Large intestine (tissue), 3 donors: ENCODE measurements at regions not wholly inside any gene's neighbourhood (a gene's known extent, or its start where the extent isn't known, plus 50 kb on each side); places are given as distances from the start of the nearest gene placed in this dataset.

ENCODE experiments used
- DNase-seq, 2 donors: peaks; one replicate each; pipeline versions ENCODE4 v3.0.0 to v3.0.0-alpha.2; 2013
- H3K27ac ChIP-seq: one replicate; pipeline ENCODE4 v1.5.1; 2013; ENCODE audit warnings: low read length
- H3K27me3 ChIP-seq: 2 replicates; pipeline ENCODE4 v1.6.1; 2013; ENCODE audit warnings: low read length; ENCODE audit not compliant: control insufficient read depth, insufficient read depth
- H3K36me3 ChIP-seq: 2 replicates; pipeline ENCODE4 v1.6.1; 2013; ENCODE audit warnings: low read length; ENCODE audit not compliant: control insufficient read depth, insufficient read depth
- H3K4me1 ChIP-seq: one replicate; pipeline ENCODE4 v1.6.1; 2013; ENCODE audit warnings: low read length; ENCODE audit not compliant: control insufficient read depth, insufficient read depth
- H3K4me3 ChIP-seq: one replicate; pipeline ENCODE4 v1.5.1; 2013; ENCODE audit warnings: low read length
- H3K9me3 ChIP-seq: one replicate; pipeline ENCODE4 v1.6.1; 2013; ENCODE audit warnings: mild to moderate bottlenecking, low read depth, low read length, moderate library complexity; ENCODE audit not compliant: control insufficient read depth
- WGBS: methylation state at CpG from one replicate; pipeline ENCODE4 v1.1.5; 2013; ENCODE audit warnings: low lambda C conversion rate; ENCODE audit not compliant: insufficient coverage; 5-methylcytosine and 5-hydroxymethylcytosine counted together

DNA sequence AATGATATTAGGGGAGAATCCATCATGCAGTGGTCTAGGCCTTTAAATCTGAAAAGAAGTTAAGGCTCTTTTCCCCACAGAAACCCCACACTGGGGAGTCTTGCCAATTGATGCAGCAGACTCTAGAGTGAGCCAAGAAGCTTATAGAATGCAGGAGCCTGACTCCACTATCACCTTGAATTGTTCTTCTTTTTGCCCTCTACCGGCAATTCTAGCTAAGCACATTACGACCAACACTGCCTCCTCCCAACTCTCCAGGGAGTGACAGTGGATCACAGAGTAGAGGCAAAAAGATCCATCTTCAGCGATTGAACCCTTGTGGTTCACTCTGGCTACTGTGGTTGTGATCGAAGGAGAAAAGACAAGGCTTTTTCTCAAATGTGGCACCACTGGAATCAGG lies 331.5 kb downstream of the NKX6-1 start:
- Histone ChIP-seq H3K27me3 (peaks cover 2% of the 10 kb centered on the region), H3K36me3 (no peaks in the 10 kb centered on the region), H3K27ac (no peak overlapping the region), H3K9me3 (no peaks in the 10 kb centered on the region), H3K4me3 (no peak overlapping the region), H3K4me1 (peaks cover under 1% of the 10 kb centered on the region)
- no CpG with 5 or more reads among the region's 4 CpGs for whole genome bisulfite sequencing
- DNase-seq: no peak

DNA sequence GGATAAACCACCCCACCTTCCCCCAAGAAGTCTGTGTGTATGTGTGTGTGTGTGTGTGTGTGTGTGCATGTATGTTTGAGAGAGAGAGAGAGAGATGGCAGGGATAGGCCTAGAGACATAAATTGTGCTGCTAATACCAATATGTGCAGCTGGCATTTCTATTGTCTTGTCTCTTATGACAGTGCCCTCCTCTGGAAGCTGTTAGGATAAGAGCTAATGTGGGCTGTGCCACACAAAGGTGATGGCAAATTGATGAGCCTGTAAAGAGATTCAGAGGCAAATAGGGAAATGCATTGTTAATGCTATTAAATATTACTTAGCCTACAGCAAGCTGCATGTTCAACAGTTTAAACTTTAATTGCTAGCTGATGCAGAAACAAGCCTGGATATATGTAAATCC lies 332.0 kb downstream of the NKX6-1 start:
- H3K9me3 ChIP-seq: no peaks in the 10 kb centered on the region
- H3K27me3 ChIP-seq: no peaks in the 10 kb centered on the region
- no peaks in the 10 kb centered on the region for H3K36me3 ChIP-seq
- peaks cover 4% of the 10 kb centered on the region for H3K4me1 ChIP-seq
- no peak overlapping the region for H3K27ac ChIP-seq
- DNase-seq: no peak
- no peak overlapping the region for H3K4me3 ChIP-seq

DNA sequence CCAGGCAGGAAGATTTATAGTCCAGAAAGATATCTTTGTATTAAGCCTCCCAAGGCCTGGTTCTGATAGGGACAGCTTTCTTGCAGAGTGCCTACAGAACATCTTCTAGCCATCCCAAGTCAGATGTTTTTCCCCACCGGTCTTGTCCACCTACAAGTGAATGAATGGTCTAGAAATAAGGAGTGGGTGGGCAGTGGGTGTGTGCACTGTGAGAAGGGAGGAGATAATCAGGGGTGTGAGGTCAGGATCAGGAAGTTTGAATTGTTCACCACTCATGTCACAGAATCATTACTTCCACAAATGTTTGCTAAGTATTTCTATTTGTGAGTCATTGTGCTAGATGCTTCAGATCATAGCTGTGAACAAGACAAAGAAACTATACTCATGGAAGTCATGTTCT lies 332.6 kb downstream of the NKX6-1 start:
- no peak for DNase-seq
- Histone ChIP-seq H3K36me3 (no peaks in the 10 kb centered on the region), H3K9me3 (no peaks in the 10 kb centered on the region), H3K27me3 (no peaks in the 10 kb centered on the region), H3K27ac (no peak overlapping the region), H3K4me3 (no peak overlapping the region), H3K4me1 (peaks cover 4% of the 10 kb centered on the region)
- no CpG with 5 or more reads among the region's 1 CpG for WGBS

DNA sequence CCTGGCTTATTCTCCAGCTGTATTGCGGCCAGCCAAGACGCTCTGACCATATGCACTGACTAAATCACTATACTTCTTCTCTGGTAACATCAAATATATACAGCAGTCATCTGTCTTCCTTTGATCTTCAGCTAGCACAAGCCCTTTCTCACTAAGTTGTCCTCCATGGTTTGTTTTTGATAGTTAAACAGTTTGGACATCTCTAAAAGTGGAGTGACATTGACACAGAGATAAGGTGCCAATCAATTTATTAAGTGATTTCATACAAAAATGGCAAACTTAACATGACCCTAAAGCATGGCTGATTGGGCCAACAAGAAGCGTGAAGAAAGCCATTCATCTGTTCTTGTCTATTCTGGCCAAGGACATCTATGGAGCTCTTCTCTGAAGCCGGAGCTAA lies 334.9 kb downstream of the NKX6-1 start:
- Histone ChIP-seq H3K9me3 (no peaks in the 10 kb centered on the region), H3K27me3 (no peaks in the 10 kb centered on the region), H3K36me3 (no peaks in the 10 kb centered on the region), H3K4me3 (no peak overlapping the region), H3K27ac (no peak overlapping the region), H3K4me1 (peaks cover 17% of the 10 kb centered on the region)
- DNase-seq: no peak
- 90% methylated on average over 2 of the region's 4 CpGs for WGBS

- peak; percentile 64 to 78 for DNase-seq
- Histone ChIP-seq H3K27ac (peak overlapping the region; percentile 78), H3K27me3 (no peaks in the 10 kb centered on the region), H3K9me3 (no peaks in the 10 kb centered on the region), H3K4me3 (no peak overlapping the region), H3K4me1 (peaks cover 24% of the 10 kb centered on the region), H3K36me3 (no peaks in the 10 kb centered on the region)
- no CpG with 5 or more reads among the region's 5 CpGs for WGBS
Observed at GRCh38 chr4:84159762-84160161, 339.3 kb downstream of the NKX6-1 start.

GRCh38 chr4:84158670-84159069 lies 340.4 kb downstream of the NKX6-1 start:
- Histone ChIP-seq H3K4me1 (peaks cover 24% of the 10 kb centered on the region), H3K36me3 (no peaks in the 10 kb centered on the region), H3K9me3 (no peaks in the 10 kb centered on the region), H3K27me3 (no peaks in the 10 kb centered on the region), H3K4me3 (no peak overlapping the region), H3K27ac (peak overlapping the region; percentile 78)
- 12% methylated on average over 3 of the region's 5 CpGs for WGBS
- DNase-seq: peak; percentile 83 to 93

DNA sequence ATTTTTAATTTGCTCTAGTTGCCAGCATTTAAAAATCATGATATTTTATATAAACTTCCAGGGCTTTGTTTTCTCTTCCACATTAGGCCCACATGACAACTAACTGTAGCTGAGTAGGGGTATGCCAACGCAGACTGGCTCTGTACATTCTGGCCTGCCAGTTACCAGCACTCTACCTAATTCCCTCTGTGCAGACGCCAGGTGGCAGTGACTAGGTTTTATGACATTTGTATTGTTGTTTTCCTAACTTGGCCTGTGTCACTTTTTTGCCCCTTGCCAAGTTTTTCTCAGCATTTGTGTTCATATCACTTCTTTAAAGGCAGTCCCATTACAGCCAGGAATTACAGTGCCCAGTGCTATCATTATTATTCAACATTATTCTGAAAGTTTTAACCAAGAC lies 347.5 kb downstream of the NKX6-1 start:
- Histone ChIP-seq H3K27me3 (no peaks in the 10 kb centered on the region), H3K4me1 (no peaks in the 10 kb centered on the region), H3K27ac (no peak overlapping the region), H3K4me3 (no peak overlapping the region), H3K36me3 (no peaks in the 10 kb centered on the region), H3K9me3 (no peaks in the 10 kb centered on the region)
- no peak for DNase-seq
- WGBS: no CpG with 5 or more reads among the region's 2 CpGs

DNA sequence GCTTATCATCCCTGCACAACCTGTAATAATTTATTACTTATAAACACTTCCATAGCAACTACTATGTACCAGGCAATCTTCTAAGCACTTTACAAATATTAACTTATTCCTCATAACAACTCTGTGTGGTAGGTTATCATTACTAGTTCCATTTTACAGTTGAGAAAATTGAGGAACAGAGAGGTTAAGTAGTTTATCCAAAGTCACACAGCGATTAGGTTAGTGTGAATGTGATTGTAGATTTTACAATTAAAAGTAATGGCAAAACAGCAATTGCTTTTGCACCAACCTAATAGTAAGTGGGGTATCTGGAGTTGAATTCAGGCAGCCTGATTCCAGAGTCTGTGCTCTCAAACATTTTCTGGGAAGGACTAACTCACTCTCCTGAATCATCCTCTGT lies 348.9 kb downstream of the NKX6-1 start:
- no peak for DNase-seq
- WGBS: no CpG with 5 or more reads among the region's 1 CpG

GRCh38 chr4:84147831-84148230 lies 351.3 kb downstream of the NKX6-1 start:
- no peak overlapping the region for H3K27ac ChIP-seq
- no peaks in the 10 kb centered on the region for H3K4me1 ChIP-seq
- DNase-seq: no peak
- no CpG with 5 or more reads among the region's 3 CpGs for WGBS
- no peak overlapping the region for H3K4me3 ChIP-seq
- no peaks in the 10 kb centered on the region for H3K27me3 ChIP-seq
- no peaks in the 10 kb centered on the region for H3K9me3 ChIP-seq
- H3K36me3 ChIP-seq: no peaks in the 10 kb centered on the region

More for the DNA sequence above, 348.9 kb downstream of the NKX6-1 start:
- Histone ChIP-seq H3K27me3 (no peaks in the 10 kb centered on the region), H3K27ac (no peak overlapping the region), H3K4me3 (no peak overlapping the region), H3K4me1 (no peaks in the 10 kb centered on the region), H3K9me3 (no peaks in the 10 kb centered on the region), H3K36me3 (no peaks in the 10 kb centered on the region)

DNA sequence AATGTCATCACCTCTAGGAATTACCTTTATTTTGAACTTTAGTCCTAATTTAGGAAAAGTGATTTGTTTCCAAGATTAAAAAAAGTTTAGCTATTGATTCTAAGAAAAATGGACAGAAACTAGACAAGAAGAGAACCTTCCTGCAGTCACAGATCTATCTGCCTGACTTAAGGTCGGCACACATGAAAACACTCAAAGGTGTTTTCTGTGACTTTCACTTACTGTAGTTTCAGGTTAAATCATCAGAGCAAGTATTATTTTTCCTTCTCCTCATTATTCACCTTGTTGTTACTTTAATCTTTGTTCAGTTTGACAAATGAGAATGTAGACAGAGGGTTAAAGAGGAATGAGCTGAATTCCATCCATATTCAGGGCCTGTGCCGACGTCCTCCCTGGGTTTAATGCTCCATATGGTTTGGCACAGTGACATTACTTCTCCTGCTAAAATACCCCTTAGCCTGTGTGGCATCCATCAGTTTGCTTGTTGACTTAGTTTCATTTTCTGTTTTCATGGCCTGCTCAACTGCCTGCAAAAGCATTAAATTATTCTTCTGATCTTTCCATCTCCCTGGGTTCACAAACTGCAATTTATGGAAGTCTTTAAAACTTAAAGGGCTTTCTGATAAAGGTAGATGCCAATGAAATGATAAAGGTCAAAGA lies 352.7 kb downstream of the NKX6-1 start:
- H3K36me3 ChIP-seq: no peaks in the 10 kb centered on the region
- H3K4me1 ChIP-seq: no peaks in the 10 kb centered on the region
- H3K4me3 ChIP-seq: no peak overlapping the region
- no peak for DNase-seq
- no peaks in the 10 kb centered on the region for H3K9me3 ChIP-seq
- 72% methylated on average over 2 of the region's 3 CpGs for WGBS
- H3K27me3 ChIP-seq: no peaks in the 10 kb centered on the region
- no peak overlapping the region for H3K27ac ChIP-seq

- Histone ChIP-seq H3K27me3 (no peaks in the 10 kb centered on the region), H3K9me3 (no peaks in the 10 kb centered on the region), H3K4me1 (no peaks in the 10 kb centered on the region), H3K27ac (no peak overlapping the region), H3K4me3 (no peak overlapping the region), H3K36me3 (no peaks in the 10 kb centered on the region)
- WGBS: 59% methylated on average over 2 of the region's 3 CpGs
- DNase-seq: peak; percentile 29 to 56
Observed at GRCh38 chr4:84145176-84145575, 353.9 kb downstream of the NKX6-1 start.
